ENCODE measurements at regions not wholly inside any gene's neighbourhood (a gene's known extent, or its start where the extent isn't known, plus 50 kb on each side); places are given as distances from the start of the nearest gene placed in this dataset.
"Not testable (repeated sequence)": the region's sequence is repeated elsewhere in the genome, so short reads cannot be mapped to it uniquely, and the experiment has no call there.

DNA sequence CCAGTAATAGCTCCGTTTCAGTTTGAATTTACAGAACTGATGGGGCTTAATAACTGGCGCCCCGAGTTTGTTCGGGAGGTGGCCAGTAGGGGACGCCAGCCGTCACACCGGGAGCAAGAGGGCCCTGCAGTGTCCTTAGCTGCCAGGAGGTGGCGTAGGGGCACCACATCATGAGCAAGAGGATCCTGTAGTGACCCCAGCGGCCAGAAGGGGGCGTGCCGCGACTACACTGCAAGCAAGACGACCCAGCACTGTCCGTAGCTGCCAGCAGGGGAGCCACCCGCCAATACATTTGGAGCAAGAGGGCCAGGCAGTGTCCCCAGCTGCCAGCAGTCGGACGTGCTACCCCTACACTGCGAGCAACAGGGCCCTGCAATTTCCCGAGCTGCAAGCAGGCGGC, 663.7 kb upstream of the B3GAT1 start:
- DNase-seq, result no peak

DNA sequence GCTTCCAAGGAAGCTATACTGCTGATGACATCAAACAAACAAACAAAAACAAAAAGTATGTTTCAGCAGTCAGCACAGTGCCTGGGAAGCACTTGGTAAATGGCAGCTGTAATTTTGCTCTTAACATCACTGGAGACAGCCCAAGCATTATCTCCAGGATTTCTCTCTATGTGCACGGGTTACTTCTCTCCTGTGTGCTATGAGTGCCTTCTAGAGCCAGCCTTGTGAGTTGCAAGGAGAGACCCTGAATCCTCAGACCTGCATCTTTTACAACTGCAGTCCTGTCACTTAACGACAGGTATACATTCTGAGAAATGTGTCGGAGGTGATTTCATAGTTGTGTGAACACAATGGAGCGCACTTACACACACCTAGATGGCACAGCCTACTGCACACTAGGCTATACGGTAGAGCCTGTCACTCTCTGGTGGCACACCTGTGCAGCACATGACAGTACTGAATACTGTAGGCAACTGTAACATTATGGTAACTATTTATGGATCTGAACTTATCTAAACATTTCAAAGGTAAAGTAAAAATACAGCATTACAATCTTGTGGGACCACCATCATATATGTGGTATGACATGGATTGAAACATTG, 662.5 kb upstream of the B3GAT1 start:
- DNase-seq, result no peak

DNA sequence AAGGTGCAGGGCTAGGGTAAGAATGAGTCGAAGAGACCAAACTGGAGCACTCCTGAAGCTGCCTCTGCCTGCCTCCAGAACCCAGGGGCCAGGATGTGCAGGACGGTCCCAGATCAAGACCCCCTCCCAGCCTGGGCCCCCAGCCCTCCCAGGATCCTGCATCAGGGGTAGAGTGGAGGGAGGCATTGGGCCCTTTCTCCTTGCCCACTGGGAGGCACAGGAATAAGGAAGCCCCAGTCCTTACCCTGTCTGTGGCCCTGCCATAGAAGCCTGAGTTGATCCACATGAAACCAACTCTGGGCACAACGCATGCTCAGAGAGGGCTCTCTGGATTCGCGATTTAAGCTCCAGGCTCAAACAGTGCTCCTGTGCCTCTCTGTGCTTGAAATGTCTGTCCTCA, 661.8 kb upstream of the B3GAT1 start:
- DNase-seq, result no peak

DNA sequence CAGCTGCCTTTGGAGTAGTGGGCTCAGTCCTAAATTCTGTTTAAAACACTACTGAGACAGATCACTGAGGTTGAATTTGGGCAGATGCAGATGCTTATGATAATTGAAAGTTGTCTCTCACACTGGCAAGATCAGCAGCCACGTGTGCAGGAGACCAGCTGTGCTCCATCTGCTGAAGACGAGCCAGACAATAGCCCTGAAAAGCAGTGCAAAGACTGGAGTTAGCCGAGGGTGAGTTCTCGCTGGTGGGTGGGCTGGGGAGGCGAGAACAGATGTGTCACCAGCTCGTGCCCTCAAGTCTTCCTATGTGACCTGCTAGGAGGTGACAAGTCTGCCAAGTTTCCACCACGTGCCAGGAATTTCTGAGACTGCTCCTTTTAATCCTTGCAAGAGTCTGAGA, 661.3 kb upstream of the B3GAT1 start:
- no peak for DNase-seq

DNA sequence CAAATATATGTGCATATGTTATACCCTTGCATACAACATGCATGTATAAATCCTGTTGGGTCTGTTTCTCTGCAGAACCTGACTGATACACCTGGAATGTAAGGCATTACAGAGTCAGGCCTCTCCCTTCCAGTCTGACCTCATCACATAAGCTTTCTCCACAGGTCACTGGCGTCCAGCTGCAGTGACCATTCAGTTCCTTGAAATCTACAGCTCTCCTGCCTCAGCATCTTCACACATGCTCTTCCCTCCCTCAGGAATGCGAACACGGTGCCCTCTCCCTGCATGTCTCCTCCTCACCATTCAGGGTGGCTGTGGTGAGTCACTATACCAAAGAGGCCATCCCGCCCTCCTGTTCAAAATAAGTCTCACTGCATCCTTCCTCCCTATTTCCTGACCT, 657.8 kb upstream of the B3GAT1 start:
- DNase-seq, result no peak

DNA sequence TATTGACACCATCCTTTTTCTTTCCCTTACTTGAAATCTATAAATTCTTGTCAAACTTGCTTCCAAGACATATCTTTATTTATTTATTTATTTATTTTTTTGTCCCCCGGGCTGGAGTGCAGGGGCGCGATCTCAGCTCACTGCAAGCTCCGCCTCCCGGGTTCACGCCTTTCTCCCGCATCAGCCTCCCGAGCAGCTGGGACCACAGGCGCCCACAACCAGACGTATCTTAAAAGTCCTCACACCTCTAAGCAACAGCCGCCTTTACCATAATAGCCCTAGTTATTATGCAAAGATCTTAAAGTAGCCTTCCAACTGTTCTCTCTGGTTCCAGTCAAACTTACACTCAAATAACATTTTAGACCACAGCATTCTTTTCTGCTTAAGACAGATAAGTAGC, 657.0 kb upstream of the B3GAT1 start:
- no peak for DNase-seq

DNA sequence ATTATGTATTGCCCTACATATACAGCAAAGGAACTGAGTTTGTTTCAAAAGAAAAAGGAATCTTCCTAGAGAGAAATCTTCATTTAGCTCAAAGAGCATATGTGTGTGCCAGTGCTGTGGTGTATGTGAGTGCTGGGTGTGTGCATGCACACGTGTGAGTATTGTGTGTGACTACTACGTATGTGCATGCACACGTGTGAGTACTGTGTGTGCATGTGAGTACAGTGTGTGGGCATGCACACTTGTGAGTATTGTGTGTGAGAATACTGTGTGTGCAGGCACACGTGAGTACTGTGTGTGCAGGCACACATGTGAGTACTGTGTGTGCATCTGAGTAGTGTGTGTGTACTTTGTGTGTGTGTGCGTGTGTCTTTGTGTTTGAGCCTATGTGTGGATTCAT, 651.0 kb upstream of the B3GAT1 start:
- DNase-seq, result no peak

DNA sequence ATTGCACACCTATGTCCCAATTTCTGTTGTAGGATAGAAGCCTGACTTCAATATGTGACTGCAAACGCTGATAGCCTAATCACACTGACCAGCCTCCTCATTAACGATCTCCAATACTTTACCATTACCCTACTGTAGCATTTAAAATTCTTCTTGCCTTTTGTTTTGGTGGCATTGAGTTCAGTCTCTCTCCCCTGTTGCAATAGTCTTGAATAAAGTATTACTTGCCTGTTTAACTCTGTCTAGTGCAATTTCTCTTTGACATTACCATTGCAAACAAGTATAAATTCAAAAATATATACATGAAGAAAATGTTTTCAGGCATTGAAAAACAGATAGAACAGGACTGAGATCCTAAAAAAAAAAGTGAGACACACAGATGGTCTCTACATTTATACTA, 649.1 kb upstream of the B3GAT1 start:
- no peak for DNase-seq

DNA sequence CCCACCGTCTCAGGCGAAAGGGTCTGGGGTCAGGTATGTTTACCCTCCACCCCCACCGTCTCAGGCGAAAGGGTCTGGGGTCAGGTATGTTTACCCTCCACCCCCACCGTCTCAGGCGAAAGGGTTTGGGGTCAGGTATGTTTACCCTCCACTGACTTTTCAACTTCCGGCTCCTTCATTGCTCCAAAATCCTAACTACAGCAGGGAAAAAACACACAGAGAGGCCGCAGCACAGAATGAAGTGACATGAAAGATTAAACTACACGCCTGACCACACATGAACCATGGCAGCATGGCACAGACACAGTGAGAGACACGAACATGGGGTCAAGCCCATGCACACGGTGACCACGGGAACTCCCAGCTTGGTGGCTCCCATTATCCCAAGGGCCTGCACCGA, 634.9 kb upstream of the B3GAT1 start:
- DNase-seq, result no peak

DNA sequence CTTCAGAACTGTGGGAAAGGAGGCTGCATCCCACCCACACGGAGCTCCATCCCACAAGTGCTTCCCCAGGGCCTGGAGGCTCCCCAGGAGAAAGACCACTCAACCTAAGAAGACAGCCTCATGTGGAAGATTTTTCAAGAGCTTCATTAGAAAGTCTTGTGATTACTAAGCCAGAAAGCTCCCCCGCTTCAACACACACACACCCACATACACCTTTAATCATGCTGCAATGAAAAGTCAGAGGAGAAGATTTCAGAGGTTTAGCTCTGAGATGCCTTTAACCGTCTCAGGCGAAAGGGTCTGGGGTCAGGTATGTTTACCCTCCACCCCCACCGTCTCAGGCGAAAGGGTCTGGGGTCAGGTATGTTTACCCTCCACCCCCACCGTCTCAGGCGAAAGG, 634.5 kb upstream of the B3GAT1 start:
- DNase-seq, result no peak

DNA sequence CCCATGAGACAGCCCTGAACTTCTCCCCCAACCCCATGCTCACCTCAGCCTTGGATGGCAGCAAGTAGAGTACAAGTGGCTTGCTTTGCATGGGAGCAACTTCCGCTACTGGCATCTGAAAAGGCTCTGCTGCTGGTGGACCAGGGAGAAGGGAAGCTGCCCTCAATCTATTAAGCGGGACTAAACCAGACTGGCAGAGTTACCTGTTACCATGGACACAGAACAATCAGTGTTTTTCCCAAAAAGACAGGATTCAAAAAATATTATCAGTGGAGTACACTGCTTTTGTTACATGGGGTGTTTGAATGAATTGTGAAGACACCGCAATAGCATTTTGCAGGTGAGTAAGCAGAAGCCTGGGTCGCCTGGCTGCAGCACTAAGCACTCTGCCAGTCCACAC, 631.4 kb upstream of the B3GAT1 start:
- no peak for DNase-seq

DNA sequence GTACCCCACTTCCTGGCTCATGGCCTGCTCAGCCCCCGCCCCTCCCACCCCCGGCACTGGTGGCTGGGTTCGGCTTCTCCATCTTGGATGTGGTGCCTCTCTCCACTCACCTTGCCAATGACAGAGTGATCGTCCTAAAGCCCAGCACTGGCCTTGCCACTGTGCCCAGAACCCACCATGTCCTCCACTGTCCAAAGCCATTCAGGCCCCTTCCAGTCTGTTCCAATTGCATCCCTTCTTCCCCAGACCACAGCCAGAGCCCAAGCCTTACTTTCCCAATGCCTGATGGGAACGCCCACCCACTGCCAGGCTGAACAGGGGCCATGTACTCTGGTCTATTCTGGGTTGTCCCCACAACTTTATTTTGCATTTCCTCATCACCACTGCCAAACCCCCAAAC, 625.8 kb upstream of the B3GAT1 start:
- no peak for DNase-seq

DNA sequence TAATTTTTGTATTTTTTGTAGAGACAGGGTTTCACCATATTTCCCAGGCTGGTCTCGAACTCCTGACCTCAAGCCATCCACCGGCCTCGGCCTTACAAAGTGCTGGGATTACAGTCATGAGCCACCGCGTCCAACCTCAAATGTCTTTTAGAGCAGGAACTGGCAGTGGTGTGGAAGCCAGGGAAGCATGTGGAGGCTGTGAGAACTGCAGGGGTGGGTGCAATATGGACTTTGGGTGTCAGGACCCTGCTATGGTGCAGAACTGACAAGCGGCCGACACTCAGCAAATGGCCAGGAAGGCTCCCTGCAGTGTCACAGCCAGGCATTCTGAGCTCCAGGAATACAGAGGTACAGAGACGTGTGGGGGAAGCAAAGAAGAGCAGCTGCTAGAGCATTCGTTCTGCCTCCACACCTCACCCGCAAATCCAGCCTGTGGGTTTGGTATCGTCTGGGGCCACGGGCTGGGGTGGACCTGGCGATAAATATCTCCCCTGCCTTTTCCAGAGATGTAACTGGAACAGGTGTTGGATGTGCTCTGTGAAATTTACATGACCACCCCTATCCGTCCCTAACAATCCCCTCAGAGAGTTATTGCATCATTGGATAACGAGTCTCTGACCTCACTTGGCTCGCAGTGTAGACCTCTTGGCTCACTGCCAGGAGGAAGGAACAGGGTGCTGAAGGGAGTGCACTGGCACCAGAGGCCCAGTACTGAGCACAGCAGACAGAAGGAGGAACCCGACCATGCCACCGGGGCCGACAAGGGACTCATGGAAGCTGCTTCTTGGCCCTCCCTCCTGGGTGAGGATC, 624.7 kb upstream of the B3GAT1 start:
- DNase-seq, result no peak

DNA sequence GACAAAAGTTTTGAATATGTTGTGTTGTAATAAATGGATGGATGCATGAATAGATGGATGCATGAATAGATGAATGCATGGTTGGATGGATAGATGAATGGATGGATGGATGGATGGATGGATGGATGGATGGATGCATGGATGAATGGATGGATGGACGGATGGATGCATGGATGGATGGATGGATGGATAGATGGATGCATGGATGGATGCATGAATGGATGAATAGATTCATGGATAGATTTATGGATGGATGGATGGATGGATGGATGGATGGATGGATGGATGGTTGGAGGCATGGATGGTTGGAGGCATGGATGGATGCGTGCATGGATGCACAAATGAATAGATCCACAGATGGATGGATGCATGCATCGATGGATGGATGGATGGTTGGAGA, 623.2 kb upstream of the B3GAT1 start:
- no peak for DNase-seq

DNA sequence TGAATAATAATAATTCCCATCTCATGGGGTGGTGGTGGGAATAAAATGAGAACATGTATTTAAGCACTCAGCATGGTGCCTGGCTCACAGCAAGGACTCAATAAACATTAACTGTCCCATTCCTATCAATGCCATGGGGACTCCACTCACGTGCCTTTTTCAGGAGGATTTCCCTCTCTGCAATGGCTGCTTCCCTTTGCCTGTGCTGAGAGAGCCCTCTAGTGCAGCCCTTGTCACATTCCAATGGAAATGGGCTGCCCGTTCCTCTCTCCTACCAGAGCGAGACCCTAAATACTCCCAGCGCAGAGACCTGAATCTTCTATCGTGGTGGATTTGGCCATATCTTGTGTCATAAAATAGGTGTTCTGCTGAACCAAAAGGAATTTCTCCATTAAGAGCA, 621.5 kb upstream of the B3GAT1 start:
- peak; percentile 13 for DNase-seq

DNA sequence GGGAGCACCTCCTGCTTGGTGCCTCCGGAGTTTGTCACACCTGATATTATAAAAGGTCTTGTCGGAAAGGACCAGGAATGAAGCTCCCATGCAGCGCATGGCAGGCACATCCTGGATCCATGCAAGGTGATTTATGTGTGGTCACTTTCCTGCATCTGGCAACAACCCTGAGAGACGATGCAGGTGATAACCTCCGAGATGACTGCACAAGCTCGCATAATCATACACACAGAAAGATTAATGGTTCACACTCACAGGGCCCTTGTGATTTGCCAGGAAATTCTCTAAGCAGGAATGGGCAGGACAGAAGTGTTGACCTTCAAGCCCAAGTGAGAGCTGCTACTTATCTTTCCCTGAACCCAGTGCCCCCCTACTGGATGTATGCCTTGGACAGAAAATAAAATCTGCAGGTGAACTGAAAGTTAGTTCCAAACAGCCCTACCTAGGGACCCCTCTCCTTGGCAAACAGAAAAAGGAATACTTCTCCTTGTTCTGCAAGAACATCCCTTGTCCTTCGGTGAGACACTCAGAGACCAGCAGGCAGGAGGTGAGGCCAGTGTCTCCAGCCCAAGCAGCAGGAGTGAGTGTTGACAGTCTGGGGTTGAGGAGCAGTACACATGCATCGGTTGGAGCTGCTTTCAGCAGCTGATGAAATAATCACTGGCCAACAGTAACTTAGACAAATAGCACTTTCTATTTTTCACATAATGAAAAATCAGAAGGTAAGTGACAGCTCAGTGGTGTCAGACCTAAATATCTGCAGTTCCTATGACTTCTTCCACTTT, 619.4 kb upstream of the B3GAT1 start:
- no peak for DNase-seq

DNA sequence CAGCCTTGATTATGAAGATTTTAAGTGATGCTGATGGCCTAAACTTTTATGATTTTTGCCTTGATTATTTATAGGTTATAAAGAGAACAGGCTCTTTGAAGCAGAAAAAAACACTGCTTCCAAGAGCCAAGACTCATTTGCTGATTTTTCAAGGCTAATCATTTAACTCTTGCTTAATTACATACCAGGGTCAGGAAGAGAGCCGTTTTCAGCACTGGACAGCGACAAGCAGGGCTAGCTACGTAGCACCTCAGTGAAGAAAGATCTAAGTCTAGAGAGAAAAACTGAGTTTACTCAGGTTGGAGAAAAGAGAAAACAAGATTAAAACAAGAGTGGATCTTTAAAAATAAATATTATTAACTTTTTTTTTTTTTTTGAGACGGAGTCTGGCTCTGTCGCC, 615.4 kb upstream of the B3GAT1 start:
- peak; percentile 64 for DNase-seq

DNA sequence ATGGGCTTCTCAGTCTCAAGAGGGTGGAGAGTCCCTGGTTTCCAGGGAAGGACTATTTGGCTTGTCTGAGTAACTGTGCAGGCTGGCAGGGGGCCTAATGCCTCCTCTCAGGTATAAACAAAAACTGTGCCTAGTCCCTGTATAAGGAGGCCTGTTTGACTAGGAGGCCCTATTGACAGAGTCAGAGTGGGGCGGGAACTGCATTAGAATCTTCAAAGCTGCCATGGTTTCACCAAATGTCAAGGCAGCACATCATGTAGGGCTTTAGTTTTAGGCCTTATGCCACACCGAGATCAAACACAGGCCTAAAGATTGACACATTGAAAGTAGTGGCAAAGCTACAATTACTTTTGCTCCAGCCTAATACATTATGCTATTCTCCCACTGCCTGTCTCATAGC, 611.5 kb upstream of the B3GAT1 start:
- no peak for DNase-seq

DNA sequence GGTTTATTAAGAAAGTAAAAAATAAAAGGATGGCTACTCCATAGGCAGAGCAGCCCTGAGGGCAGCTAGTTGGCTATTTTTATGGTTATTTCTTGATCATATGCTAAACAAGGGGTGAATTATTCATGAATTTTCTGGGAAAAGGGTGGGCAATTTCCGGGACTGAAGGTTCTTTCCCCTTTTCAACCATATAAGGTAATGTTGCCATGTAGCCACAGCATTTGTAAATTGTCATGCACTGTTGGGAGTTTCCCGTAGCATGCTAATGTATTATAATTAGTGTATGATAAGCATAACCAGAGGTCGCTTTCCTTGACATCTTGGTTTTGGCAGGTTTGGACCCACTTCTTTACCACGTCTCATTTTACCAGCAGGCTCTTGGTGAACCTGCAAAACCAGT, 610.4 kb upstream of the B3GAT1 start:
- DNase-seq, result no peak

DNA sequence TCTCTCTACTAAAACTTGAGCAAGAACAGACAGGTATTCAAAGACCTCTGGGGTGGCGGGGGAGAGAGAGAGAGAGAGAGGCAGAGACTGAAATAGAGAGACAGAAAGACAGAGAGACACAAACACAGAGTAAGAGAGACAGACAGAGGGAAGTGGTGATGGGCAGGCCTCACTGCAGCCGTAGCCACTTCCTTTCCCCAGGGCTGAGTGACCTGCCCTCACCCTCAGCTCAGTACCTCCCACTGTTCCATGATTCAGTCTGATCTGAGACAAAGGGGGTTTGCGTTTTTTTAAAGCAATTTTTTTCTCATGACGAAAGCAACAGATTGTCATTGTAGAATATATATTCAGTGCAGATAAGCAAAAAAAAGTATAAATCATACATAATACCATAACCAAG, 607.9 kb upstream of the B3GAT1 start:
- DNase-seq, result no peak

DNA sequence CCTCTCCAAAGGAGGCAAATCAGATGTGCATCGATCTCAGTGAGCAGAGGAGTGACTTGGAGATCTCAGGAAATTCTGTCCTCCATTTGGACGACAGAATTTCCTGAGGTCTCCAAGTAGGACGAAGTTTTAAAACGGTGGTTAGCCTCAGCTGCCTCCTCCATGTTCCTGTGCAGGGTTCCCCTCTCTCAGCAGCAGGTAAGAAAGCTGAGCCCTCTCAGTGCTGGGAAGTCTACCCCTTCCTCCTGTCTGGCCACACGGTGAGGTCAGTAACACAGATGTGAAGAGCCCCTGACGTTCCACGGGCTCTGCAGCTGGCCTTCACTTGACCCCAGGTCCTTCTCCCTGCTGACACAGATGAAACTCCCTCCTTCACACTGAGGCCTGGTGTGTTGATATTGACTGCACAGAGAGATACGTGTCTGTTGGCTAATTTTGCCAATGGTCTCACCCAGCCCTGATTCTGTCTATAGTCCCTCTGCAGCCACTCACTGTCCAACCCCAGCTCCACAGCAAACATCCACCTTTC, 607.4 kb upstream of the B3GAT1 start:
- DNase-seq, result no peak

DNA sequence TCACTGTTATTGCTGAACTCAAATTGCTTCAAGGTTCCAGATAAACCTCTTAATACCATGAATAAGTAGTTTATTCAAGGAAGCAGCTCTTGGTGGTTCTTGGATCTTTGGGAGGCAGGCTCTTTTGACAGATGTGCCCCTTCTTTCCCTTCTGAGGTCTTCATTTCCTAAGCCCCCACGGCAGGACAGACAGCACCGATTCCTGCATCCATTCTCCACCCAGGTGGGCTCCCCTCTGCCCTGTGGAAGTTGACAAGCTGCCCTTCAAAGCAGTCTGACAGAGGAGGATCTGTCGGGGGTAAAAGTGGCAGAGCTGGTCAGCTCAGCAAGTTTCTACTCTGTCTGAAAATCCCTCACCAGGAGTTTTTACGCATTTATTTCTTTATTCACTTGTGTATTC, 605.3 kb upstream of the B3GAT1 start:
- DNase-seq, result no peak

DNA sequence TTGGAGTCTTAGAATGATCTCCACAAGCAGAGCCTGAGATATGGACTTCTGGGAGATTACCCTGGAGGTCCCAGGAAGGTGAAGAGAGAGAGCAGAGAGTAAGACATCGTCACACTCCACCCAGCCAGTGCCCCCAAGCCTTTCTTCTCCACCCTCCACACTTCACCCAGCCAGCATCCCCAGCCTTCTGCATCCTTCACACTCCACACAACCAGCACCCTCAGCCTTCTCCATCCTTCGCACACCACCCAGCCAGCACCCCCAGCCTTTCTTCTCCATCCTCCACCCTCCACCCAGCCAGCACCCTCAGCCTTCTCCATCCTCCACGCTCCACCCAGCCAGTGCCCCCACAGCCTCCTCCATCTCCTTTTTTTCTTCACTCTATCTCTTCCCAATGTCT, 603.9 kb upstream of the B3GAT1 start:
- DNase-seq, result no peak

DNA sequence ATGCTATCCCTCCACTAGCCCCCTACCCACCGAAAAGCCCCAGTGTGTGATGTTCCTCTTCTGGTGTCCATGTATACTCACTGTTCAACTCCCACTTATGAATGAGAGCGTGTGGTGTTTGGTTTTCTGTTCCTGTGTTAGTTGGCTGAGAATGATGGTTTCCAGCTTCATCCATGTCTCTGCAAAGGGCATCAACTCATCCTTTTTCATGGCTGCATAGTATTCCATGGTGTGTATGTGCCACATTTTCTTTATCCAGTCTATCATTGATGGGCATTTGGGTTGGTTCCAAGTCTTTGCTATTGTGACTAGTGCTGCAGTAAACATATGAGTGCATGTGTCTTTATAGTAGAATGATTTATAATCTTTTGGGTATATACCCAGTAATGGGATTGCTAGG, 599.3 kb upstream of the B3GAT1 start:
- DNase-seq, result not testable (repeated sequence)

Measured in OCI-M1 (cell line).